ENCODE measurements at regions not wholly inside any gene's neighbourhood (a gene's known extent, or its start where the extent isn't known, plus 50 kb on each side); places are given as distances from the start of the nearest gene placed in this dataset.

DNA sequence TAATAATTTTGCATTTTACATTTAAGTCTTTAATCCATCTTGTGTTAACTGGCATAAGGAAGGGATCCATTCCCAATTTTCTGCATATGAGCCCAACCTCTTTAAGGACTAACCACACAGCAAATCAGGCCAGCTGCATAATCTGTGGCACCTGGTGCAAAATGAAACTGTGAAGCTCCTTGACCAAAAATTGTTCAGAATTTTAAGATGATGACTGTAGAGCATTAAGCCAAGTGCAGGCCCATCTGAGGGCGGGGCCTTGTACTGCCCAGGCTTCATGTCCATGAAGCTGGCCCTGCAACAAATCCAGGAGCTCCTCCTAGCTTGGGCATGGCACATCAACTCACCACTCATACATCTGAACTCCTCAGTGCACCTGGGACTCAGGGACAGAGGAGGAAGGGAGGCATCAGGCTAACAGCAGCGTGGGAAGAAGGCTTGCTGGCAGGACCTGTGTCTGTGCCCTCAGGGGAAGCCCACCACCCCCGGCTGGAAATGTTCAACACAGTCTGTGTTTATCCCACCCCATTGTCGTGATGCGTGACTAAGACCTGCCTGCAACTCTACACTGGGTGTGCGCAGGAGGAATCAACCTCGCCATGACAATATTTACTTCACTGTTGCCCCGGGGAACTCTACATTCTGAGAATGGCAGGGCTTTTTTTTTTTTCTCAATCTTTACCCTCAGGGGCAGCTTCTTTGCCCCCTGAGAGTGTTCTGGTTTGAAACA, 128.9 kb upstream of the SIX2 start:
- Mint-ChIP-seq H3K9me3 (no peaks in the 10 kb centered on the region), H3K27ac (no peak overlapping the region), H3K4me3 (no peak overlapping the region), H3K36me3 (ENCODE audit: low read depth) (no peaks in the 10 kb centered on the region), H3K4me1 (peaks cover 7% of the 10 kb centered on the region), H3K27me3 (peaks cover 12% of the 10 kb centered on the region)
- no peak for DNase-seq
- no peak for ATAC-seq

DNA sequence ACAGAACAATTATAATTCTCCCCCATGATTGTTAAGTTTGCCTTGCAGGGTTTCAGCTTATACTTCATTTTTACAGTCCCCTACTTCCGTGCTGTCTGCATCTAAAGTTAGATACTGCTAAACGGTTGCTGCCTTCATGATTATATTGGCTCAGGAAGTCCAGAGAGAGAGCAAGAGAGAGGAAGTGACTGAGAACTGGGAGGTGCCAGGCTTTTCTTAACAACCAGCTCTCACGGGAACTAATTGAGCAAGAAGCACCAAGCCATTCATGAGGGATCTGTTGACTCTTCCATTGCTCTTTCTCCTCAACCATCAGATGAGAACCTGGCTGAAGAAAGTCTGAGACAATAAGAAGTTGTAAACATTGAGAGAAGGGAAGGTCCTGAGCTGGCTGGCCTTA, 125.5 kb upstream of the SIX2 start:
- H3K4me3 Mint-ChIP-seq, result no peak overlapping the region
- H3K4me1 Mint-ChIP-seq, result peaks cover 7% of the 10 kb centered on the region
- no peak overlapping the region for H3K27ac Mint-ChIP-seq
- no peaks in the 10 kb centered on the region for H3K9me3 Mint-ChIP-seq
- H3K36me3 Mint-ChIP-seq (ENCODE audit: low read depth), result no peaks in the 10 kb centered on the region
- DNase-seq (no peak), ATAC-seq (no peak)
- H3K27me3 Mint-ChIP-seq, result peaks cover 5% of the 10 kb centered on the region

DNA sequence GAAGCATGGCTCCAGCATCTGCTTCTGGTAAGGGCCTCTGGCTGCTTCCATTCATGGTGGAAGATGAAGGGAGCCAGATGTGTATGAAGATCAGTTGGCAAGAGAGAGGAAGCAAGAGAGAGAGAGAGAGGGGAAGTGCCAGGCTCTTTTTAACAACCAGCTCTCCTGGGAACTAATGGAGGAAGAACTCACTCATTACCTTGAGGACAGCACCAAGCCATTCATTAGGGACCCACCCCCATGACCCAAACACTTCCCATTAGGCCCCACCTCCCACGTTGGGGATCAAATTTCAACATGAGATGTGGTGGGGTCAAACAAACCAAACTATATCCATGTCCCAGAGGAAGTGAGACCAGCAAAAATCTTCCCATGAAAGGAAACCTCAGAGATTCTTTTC, 124.8 kb upstream of the SIX2 start:
- no peaks in the 10 kb centered on the region for H3K36me3 Mint-ChIP-seq (ENCODE audit: low read depth)
- no peak overlapping the region for H3K4me3 Mint-ChIP-seq

DNA sequence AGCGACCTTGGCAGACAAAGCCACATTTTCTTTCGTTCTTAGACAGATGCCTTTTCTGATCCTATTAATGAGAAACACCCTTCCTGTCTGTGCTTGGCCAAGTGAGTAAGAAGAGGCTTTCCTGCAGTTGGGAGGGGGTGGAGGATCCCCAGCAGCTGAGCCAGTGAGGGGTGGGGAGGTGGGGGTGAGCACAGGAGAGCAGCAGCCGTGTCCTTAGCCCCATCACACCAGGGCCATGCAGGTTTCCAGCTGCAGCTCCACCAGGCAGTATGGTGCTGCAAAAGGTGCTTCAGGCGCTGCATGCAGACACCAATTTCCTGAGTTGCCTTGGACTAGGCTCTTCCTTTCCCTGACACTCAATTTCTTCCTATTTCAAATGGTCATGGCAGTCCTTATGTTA, 123.3 kb upstream of the SIX2 start:
- Mint-ChIP-seq H3K4me1 (peaks cover 7% of the 10 kb centered on the region), H3K9me3 (no peaks in the 10 kb centered on the region), H3K36me3 (ENCODE audit: low read depth) (no peaks in the 10 kb centered on the region), H3K27ac (no peak overlapping the region), H3K27me3 (peaks cover 5% of the 10 kb centered on the region), H3K4me3 (no peak overlapping the region)
- ATAC-seq, result no peak
- no peak for DNase-seq

More for the DNA sequence above, 124.8 kb upstream of the SIX2 start:
- Mint-ChIP-seq H3K27me3 (peaks cover 5% of the 10 kb centered on the region), H3K27ac (no peak overlapping the region), H3K4me1 (peaks cover 7% of the 10 kb centered on the region), H3K9me3 (no peaks in the 10 kb centered on the region)
- DNase-seq (no peak), ATAC-seq (no peak)

DNA sequence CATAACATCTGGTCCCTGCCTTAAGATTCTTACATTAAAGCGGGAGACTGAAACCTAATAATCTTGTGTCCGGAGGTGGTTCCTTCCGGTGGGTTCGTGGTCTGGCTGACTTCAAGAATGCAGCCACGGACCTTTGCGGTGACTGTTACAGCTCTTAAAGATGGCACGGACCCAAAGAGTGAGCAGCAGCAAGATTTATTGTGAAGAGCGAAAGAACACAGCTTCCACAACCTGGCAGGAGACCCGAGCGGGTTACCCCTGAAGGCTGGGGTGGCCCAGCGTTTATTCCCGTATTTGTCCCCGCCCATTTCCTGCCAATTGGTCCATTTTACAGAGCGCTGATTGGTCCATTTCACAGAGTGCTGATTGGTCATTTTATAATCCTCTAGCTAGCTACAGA, 122.3 kb upstream of the SIX2 start:
- no peak overlapping the region for H3K27ac Mint-ChIP-seq
- H3K4me1 Mint-ChIP-seq, result peaks cover 7% of the 10 kb centered on the region
- DNase-seq, result no peak
- ATAC-seq, result no peak
- H3K4me3 Mint-ChIP-seq, result no peak overlapping the region
- no peaks in the 10 kb centered on the region for H3K36me3 Mint-ChIP-seq (ENCODE audit: low read depth)
- peaks cover 5% of the 10 kb centered on the region for H3K27me3 Mint-ChIP-seq
- H3K9me3 Mint-ChIP-seq, result no peaks in the 10 kb centered on the region

DNA sequence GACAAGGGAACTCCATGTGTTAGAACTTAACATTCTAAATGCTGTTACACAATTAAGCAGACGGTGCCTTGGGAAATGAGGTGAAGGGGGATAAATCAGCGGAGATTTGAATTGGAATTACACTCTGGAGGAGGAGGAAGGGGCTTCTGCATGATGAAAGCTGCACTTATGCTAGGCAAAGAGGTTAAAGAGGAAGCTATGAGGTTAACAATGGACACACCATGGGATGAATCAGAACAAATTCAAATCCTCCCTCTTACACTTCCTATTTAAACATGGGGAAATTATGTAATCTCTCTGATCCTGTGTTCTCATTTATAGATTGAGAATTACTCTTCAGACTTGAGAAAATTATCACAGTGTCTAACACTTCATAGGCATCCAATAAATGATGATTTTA, 121.5 kb upstream of the SIX2 start:
- DNase-seq (no peak), ATAC-seq (no peak)
- Mint-ChIP-seq H3K9me3 (no peaks in the 10 kb centered on the region), H3K4me3 (no peak overlapping the region), H3K27me3 (peaks cover 3% of the 10 kb centered on the region), H3K36me3 (ENCODE audit: low read depth) (no peaks in the 10 kb centered on the region), H3K27ac (no peak overlapping the region), H3K4me1 (peaks cover 7% of the 10 kb centered on the region)

DNA sequence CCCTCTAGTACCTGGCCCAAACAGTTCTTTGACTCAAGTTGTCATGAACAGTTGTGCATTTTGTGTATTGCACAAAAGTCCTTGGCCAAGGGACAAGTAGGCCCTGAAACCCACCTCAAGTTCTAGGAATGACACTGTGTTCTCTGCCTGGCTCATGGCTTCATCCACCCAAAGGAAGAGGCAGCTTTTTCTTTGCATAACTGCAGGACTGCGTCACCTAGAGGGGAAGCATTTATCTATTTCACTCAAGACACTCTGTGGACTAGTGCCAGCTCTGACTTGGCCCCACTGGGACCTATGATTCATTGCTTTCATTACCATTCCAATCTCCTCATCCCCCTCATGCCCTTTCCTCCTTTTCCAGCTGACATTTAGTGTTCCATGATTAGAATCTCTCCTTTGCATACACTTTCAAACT, 119.3 kb upstream of the SIX2 start:
- Mint-ChIP-seq H3K9me3 (no peaks in the 10 kb centered on the region), H3K4me1 (no peaks in the 10 kb centered on the region), H3K27me3 (peaks cover 3% of the 10 kb centered on the region), H3K36me3 (ENCODE audit: low read depth) (no peaks in the 10 kb centered on the region), H3K27ac (no peak overlapping the region), H3K4me3 (no peak overlapping the region)
- no peak for ATAC-seq
- DNase-seq, result no peak

DNA sequence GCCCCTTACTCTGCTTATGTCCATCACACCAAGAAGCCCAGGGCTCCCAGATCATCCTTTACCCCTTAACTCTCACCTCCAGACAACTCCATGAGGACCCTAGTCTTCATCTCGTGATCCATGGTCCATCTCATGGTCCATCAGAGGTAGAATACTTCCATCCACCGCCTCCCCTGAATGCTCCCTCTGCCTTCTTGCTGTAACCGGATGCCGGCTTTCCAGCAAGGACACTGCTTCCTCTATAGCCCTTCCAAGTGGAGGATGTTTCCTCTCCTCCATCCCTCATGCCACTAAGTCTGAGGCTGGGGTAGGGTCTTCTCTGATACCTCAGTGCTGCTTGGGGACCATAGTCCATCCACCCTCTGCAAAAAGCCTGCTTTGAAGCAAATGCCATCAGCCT, 118.6 kb upstream of the SIX2 start:
- H3K9me3 Mint-ChIP-seq, result no peaks in the 10 kb centered on the region

DNA sequence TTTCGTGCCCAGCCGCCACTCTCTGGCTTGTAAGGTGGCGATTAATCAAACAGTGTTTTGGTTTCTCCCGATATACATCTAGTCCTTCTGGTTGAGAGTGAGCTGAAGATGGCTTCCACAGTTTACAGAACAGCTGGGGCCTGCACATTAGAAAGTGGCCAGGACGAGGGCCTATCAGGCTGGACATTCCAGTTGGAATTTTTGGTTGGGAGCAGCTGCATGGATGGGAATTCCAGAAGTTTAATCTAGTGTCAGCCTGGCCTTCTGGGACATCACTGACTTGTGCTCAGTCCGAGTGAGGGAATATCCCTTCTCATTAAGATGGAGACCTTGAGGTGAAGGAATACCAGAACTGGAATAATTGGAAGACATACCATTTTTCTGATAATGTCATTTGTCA, 118.1 kb upstream of the SIX2 start:
- Mint-ChIP-seq H3K4me1 (no peaks in the 10 kb centered on the region), H3K36me3 (ENCODE audit: low read depth) (no peaks in the 10 kb centered on the region), H3K4me3 (no peak overlapping the region), H3K9me3 (no peaks in the 10 kb centered on the region), H3K27me3 (peaks cover 3% of the 10 kb centered on the region), H3K27ac (no peak overlapping the region)
- no peak for ATAC-seq
- no peak for DNase-seq

More for the DNA sequence above, 118.6 kb upstream of the SIX2 start:
- Mint-ChIP-seq H3K4me1 (no peaks in the 10 kb centered on the region), H3K27ac (no peak overlapping the region), H3K27me3 (peaks cover 3% of the 10 kb centered on the region), H3K4me3 (no peak overlapping the region), H3K36me3 (ENCODE audit: low read depth) (no peaks in the 10 kb centered on the region)
- ATAC-seq, result no peak
- DNase-seq, result no peak

DNA sequence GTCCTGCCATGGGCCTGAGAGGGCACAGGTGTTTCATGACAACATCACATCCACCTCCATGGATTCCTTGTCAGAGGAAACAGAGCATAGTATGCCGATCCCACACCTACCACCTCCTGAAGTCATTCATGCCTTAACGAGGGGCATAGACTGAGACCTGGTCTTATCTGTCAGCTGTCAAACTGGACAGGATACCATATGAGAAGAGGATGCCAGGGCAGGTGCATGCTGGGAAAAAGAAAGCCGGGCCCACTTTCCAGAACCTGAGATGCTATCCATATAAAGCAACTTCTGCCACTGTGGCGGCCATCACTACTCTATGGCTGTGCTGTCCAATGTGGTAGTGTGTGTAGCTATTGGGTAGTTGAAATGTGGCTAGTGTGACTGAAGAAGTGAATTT, 116.0 kb upstream of the SIX2 start:
- H3K27ac Mint-ChIP-seq, result no peak overlapping the region
- DNase-seq (no peak), ATAC-seq (no peak)
- no peaks in the 10 kb centered on the region for H3K36me3 Mint-ChIP-seq (ENCODE audit: low read depth)
- H3K9me3 Mint-ChIP-seq, result no peaks in the 10 kb centered on the region
- no peaks in the 10 kb centered on the region for H3K4me1 Mint-ChIP-seq
- H3K4me3 Mint-ChIP-seq, result no peak overlapping the region
- no peaks in the 10 kb centered on the region for H3K27me3 Mint-ChIP-seq

DNA sequence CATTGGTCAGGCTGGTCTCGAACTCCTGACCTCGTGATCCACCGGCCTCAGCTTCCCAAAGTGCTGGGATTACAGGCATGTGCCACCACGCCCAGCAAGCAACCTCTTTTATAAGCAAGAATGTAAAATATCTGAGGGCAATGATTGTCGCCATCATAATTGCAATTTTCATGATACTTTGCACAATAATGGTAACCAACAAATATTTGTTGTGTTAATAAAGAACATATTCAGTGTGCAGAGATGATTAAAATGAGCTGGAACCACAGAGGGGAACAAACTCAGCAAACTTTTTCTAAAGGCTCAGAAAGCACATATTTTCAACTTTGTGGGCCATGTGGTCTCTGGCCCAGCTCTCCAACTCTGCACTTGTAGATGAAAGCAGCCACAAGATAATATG, 115.2 kb upstream of the SIX2 start:
- Mint-ChIP-seq H3K27ac (no peak overlapping the region), H3K4me1 (no peaks in the 10 kb centered on the region), H3K36me3 (ENCODE audit: low read depth) (no peaks in the 10 kb centered on the region), H3K4me3 (no peak overlapping the region), H3K27me3 (no peaks in the 10 kb centered on the region), H3K9me3 (no peaks in the 10 kb centered on the region)
- no peak for DNase-seq
- ATAC-seq, result no peak

DNA sequence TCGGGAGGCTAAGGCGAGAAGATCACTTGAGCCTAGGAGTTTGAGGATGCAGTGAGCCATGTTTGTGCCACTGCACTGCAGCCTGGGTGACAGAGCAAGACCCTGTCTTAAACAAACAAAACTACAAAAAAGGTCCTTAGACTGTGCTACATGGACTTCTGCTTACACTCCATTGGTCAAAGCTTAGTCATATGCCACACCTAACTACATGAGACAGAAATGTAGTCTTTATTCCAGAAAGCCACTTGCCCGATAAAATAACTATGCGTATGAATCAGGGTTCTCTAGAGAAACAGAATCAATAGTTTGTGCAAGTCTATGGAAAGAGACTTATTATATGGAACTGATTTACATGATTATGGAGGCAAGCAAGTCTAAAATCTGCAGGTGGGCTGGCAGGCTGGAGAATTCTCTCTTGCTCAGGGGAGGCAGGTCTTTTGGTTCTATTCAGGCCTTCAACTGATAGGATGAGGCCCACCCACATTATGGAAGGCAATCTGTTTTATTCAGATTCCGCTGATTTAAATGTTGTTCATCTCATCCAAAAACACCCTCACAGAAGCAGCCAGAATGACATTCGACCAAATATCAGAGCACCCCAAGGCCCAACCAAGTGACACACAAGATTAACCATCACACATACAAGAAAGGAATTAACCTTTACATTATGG, 114.4 kb upstream of the SIX2 start:
- Mint-ChIP-seq H3K4me3 (no peak overlapping the region), H3K27me3 (no peaks in the 10 kb centered on the region), H3K9me3 (no peaks in the 10 kb centered on the region), H3K27ac (no peak overlapping the region), H3K36me3 (ENCODE audit: low read depth) (no peaks in the 10 kb centered on the region), H3K4me1 (no peaks in the 10 kb centered on the region)
- DNase-seq, result no peak
- no peak for ATAC-seq

DNA sequence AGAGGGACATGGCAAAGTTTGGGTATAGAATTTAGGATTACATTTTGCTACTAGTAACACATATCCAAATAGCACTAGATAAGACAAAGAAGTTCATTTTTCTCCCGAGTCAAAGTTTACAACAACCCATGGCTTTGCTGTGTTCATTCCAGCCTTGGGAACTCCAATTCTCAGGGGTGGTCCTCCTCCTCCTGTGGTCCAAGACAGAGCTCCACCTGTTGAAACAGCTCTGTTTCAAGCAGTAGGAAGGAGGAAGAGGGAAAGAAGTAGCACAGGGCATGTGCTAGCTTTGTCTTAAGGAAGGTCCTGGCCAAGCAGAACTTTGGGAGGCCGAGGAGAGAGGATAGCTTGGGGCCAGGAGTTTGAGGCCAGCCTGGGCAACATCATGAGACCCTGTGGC, 113.8 kb upstream of the SIX2 start:
- Mint-ChIP-seq H3K27me3 (no peaks in the 10 kb centered on the region), H3K4me1 (no peaks in the 10 kb centered on the region), H3K27ac (no peak overlapping the region)

DNA sequence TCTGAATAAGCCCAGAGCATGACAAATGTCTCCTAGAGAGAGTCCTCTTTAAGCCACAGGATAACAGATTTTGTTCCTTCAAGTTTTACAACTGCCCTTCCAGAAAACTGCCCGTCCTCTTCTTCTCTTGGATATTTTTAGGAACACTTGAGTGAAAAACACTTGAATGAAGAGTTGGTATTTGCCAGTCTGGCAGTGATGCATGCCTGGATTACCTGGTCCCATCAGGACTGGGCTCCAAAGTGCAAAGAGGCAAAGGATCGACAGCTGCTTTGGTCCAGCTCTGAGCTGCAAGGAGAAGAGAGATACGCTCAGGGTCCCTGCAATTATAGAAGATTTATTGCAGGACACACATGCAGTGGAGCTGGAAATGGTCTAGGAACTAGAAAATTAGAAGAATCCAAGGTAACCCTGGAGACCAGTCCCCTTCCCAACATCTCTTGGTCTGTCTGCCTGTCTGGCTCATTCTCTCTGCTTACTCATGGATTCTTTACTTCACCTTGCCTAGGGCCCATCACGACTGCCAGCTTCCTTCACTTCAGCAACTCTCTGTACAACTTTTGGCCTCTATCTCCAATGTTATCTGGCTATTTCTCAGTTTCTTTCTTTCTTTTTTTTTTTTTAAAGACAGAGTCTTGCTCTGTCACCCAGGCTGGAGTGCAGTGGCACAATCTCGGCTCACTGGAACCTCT, 112.1 kb upstream of the SIX2 start:
- H3K4me1 Mint-ChIP-seq, result no peaks in the 10 kb centered on the region
- ATAC-seq, result no peak
- H3K36me3 Mint-ChIP-seq (ENCODE audit: low read depth), result no peaks in the 10 kb centered on the region
- H3K27me3 Mint-ChIP-seq, result no peaks in the 10 kb centered on the region
- DNase-seq, result no peak
- no peak overlapping the region for H3K4me3 Mint-ChIP-seq
- H3K27ac Mint-ChIP-seq, result no peak overlapping the region
- no peaks in the 10 kb centered on the region for H3K9me3 Mint-ChIP-seq

More for the DNA sequence above, 113.8 kb upstream of the SIX2 start:
- DNase-seq, result no peak
- H3K4me3 Mint-ChIP-seq, result no peak overlapping the region
- H3K9me3 Mint-ChIP-seq, result no peaks in the 10 kb centered on the region
- no peak for ATAC-seq
- H3K36me3 Mint-ChIP-seq (ENCODE audit: low read depth), result no peaks in the 10 kb centered on the region

DNA sequence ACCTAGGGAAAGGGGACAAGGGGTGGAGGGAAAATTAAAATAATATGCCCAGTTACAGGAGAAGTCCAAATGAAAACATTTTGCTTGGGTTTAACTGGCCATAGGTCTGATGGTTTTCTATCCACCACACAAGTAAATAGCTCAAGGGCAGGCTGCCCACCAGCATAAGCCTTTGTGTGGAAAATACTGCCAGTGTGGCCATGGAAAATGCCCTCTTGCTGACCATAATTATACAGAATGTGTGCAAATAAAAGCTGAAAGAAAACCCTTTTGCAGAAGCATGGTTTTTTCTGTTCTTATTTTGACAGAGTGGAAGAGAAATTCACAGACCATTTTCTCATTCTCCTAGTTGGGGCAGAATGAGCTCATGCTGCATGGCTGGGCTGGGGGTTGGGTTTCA, 111.3 kb upstream of the SIX2 start:
- no peak for ATAC-seq

More for the DNA sequence above, 111.3 kb upstream of the SIX2 start:
- DNase-seq, result no peak
- H3K27me3 Mint-ChIP-seq, result no peaks in the 10 kb centered on the region
- H3K9me3 Mint-ChIP-seq, result no peaks in the 10 kb centered on the region
- no peaks in the 10 kb centered on the region for H3K4me1 Mint-ChIP-seq
- no peaks in the 10 kb centered on the region for H3K36me3 Mint-ChIP-seq (ENCODE audit: low read depth)
- no peak overlapping the region for H3K27ac Mint-ChIP-seq
- no peak overlapping the region for H3K4me3 Mint-ChIP-seq

Measured in activated naive CD8-positive, alpha-beta T cell treated with anti-CD3 and anti-CD28 coated beads, Interleukin-2, amount 50 U/mL, for 24 hours (primary cell).